RWPE2 (cell line): ENCODE measurements at regions not wholly inside any gene's neighbourhood (a gene's known extent, or its start where the extent isn't known, plus 50 kb on each side); places are given as distances from the start of the nearest gene placed in this dataset.

ENCODE experiments used
- ATAC-seq: fragments of 200-7000 bp; cut with Tn5 transposase; 3 replicates; pipeline ENCODE4 v1.9.1; 2021; ENCODE audit warnings: low read depth
- DNase-seq: peaks from one replicate; pipeline ENCODE4 v3.0.0-alpha.2; 2020; ENCODE audit warnings: low spot score
- H3K27ac ChIP-seq: fragments of 450-650 bp; 2 replicates; pipeline ENCODE4 v1.5.1; 2017; ENCODE audit warnings: mild to moderate bottlenecking; ENCODE audit not compliant: poor library complexity, severe bottlenecking
- H3K27me3 ChIP-seq: fragments of 250-450 bp; sonication (Bioruptor Pico); 2 replicates; pipeline ENCODE4 v1.5.1; 2021; ENCODE audit warnings: mild to moderate bottlenecking, moderate library complexity; ENCODE audit not compliant: insufficient read depth, poor library complexity, severe bottlenecking
- H3K36me3 ChIP-seq: fragments of 250-450 bp; sonication (Bioruptor Pico); 2 replicates; pipeline ENCODE4 v1.5.1; 2020; ENCODE audit warnings: low read depth, mild to moderate bottlenecking, moderate library complexity
- H3K4me1 ChIP-seq: fragments of 250-450 bp; sonication (Bioruptor Pico); 2 replicates; pipeline ENCODE4 v1.5.1; 2021; ENCODE audit warnings: mild to moderate bottlenecking, moderate library complexity; ENCODE audit not compliant: insufficient read depth, poor library complexity, severe bottlenecking
- H3K4me3 ChIP-seq: fragments of 250-450 bp; sonication (Bioruptor Pico); 2 replicates; pipeline ENCODE4 v1.5.1; 2021; ENCODE audit warnings: mild to moderate bottlenecking, moderate library complexity; ENCODE audit not compliant: severe bottlenecking
- H3K9me3 ChIP-seq: fragments of 250-450 bp; sonication (Bioruptor Pico); 2 replicates; pipeline ENCODE4 v1.5.1; 2021; ENCODE audit warnings: mild to moderate bottlenecking, moderate library complexity; ENCODE audit not compliant: severe bottlenecking
- TF ChIP-seq, protein P1 (sequence below): fragments of 450-650 bp; IDR thresholded peaks from one replicate; pipeline ENCODE4 v1.5.1; 2017; ENCODE audit warnings: mild to moderate bottlenecking, moderate library complexity; ENCODE audit not compliant: poor library complexity, severe bottlenecking

DNA sequence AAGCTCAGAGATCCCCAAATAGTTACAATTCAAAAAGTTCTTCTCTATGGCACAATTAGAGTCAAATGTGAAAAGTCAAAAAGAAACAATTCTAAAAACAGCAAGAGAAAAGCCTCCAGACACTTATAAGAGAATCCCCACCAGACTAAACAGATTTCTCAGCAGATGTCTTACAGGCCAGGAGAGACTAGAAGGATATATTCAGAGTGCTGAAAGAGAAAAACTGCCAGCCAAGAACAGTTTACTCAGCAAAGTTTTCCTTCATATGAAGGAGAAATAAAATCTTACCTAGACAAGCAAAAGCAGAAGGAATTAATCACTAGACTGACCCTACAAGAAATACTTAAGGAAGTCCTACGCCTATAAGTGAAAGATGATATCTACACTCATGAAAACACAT lies 176.1 kb upstream of the OPRM1 start:
- TF ChIP-seq, protein P1, sequence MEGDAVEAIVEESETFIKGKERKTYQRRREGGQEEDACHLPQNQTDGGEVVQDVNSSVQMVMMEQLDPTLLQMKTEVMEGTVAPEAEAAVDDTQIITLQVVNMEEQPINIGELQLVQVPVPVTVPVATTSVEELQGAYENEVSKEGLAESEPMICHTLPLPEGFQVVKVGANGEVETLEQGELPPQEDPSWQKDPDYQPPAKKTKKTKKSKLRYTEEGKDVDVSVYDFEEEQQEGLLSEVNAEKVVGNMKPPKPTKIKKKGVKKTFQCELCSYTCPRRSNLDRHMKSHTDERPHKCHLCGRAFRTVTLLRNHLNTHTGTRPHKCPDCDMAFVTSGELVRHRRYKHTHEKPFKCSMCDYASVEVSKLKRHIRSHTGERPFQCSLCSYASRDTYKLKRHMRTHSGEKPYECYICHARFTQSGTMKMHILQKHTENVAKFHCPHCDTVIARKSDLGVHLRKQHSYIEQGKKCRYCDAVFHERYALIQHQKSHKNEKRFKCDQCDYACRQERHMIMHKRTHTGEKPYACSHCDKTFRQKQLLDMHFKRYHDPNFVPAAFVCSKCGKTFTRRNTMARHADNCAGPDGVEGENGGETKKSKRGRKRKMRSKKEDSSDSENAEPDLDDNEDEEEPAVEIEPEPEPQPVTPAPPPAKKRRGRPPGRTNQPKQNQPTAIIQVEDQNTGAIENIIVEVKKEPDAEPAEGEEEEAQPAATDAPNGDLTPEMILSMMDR = no peak
- Histone ChIP-seq H3K36me3 (no peaks in the 10 kb centered on the region), H3K9me3 (no peaks in the 10 kb centered on the region), H3K27ac (no peak overlapping the region), H3K4me3 (no peak overlapping the region), H3K27me3 (no peaks in the 10 kb centered on the region), H3K4me1 (no peaks in the 10 kb centered on the region)
- DNase-seq = no peak
- no peak for ATAC-seq

DNA sequence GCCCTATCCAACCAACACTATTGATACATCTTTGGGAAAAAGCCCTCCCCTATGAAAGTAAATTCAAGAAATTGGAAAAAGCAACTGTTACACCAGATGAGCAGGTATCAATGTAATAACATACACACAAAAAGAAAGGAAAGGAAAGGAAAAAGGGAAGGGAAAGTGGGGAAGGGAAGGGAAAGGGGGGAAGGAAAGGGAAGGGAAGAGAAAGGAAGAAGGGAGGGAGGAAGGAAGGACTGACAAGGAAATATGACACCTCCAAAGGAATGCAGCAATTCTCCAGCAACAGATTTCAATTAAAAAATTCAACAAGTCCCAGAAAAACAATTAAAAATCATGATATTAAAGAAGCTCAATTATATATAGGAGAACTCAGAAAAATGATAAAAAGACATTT lies 176.9 kb upstream of the OPRM1 start:
- Histone ChIP-seq H3K9me3 (no peaks in the 10 kb centered on the region), H3K27me3 (no peaks in the 10 kb centered on the region), H3K4me1 (no peaks in the 10 kb centered on the region), H3K27ac (no peak overlapping the region), H3K4me3 (no peak overlapping the region), H3K36me3 (no peaks in the 10 kb centered on the region)
- TF ChIP-seq, protein P1 = no peak
- DNase-seq (no peak), ATAC-seq (no peak)

DNA sequence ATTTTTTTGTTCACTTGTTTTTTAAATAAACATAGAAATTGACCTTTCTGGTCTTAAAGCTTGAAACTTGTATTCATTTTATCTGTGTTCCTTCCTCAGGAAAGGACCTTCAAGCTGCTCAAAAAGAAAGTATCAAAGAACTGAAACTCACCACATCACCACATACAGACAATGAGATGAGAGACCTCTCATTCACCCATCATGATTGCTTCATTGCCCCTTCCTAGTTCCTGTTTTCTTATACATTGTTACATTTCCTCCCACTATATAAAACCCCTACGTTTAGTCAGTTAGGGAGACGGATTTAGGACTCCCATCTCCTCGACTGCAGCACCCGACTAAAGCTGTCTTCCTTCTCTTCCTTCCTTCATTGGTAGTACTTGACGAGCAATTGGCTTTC lies 180.5 kb upstream of the OPRM1 start:
- DNase-seq (no peak), ATAC-seq (no peak)
- no peak overlapping the region for H3K27ac ChIP-seq
- H3K4me1 ChIP-seq = no peaks in the 10 kb centered on the region
- H3K27me3 ChIP-seq = no peaks in the 10 kb centered on the region
- TF ChIP-seq, protein P1 = no peak
- no peak overlapping the region for H3K4me3 ChIP-seq
- H3K9me3 ChIP-seq = no peaks in the 10 kb centered on the region
- H3K36me3 ChIP-seq = no peaks in the 10 kb centered on the region

DNA sequence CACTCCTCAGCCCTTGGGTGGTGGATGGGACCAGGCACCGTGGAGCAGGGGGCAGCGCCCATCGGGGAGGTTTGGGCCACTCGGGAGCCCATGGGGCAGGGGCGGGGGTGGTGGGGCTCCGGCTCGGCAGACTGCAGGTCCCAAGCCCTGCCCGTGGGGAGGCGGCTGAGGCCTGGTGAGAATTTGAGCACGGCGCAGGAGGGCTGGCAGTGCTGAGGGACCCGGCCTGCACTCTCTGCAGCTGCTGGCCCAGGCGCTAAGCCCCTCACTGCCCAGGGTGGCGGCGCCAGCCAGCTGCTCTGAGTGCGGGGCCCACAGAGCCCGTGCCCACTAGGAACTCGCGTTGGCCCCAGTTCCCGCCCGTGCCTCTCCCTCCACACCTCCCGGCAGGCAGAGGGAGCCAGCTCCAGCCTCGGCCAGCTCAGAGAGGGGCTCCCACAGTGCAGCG lies 182.1 kb upstream of the OPRM1 start:
- Histone ChIP-seq H3K27me3 (no peaks in the 10 kb centered on the region), H3K36me3 (no peaks in the 10 kb centered on the region), H3K27ac (no peak overlapping the region), H3K4me1 (no peaks in the 10 kb centered on the region), H3K9me3 (no peaks in the 10 kb centered on the region), H3K4me3 (no peak overlapping the region)
- DNase-seq (no peak), ATAC-seq (no peak)
- TF ChIP-seq, protein P1 = no peak

DNA sequence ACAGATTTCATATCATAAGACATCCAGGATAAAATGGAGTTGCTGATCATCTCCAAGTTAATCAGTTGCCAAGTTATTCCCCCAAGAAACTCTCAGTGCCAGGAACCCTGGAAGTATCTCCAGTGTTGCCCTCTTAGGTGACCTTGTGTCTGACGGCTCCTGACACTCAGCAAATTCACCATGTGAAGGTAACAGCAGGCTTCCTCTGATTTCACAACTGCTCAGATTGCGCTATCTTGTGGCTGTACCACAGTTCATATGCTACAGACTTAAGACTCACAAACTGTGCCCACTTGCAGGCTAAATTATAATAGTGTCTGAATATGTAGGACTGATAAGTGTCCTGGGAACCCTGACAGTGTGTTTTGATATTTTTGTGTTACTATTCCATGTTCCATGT lies 186.6 kb upstream of the OPRM1 start:
- Histone ChIP-seq H3K4me3 (no peak overlapping the region), H3K9me3 (no peaks in the 10 kb centered on the region), H3K27me3 (no peaks in the 10 kb centered on the region), H3K27ac (no peak overlapping the region), H3K4me1 (no peaks in the 10 kb centered on the region), H3K36me3 (no peaks in the 10 kb centered on the region)
- DNase-seq (no peak), ATAC-seq (no peak)
- TF ChIP-seq, protein P1 = no peak
